HG03575 (cell line): ENCODE measurements at regions not wholly inside any gene's neighbourhood (a gene's known extent, or its start where the extent isn't known, plus 50 kb on each side); places are given as distances from the start of the nearest gene placed in this dataset.
"Not testable (repeated sequence)": the region's sequence is repeated elsewhere in the genome, so short reads cannot be mapped to it uniquely, and the experiment has no call there.

Experiments
- ATAC-seq: cut with Tn5 transposase; IDR thresholded peaks from one replicate; pipeline ENCODE4 v1.9.1; 2021; ENCODE audit not compliant: unreplicated experiment, insufficient number of reproducible peaks, low FRiP score; ENCODE audit errors: extremely low read depth

DNA sequence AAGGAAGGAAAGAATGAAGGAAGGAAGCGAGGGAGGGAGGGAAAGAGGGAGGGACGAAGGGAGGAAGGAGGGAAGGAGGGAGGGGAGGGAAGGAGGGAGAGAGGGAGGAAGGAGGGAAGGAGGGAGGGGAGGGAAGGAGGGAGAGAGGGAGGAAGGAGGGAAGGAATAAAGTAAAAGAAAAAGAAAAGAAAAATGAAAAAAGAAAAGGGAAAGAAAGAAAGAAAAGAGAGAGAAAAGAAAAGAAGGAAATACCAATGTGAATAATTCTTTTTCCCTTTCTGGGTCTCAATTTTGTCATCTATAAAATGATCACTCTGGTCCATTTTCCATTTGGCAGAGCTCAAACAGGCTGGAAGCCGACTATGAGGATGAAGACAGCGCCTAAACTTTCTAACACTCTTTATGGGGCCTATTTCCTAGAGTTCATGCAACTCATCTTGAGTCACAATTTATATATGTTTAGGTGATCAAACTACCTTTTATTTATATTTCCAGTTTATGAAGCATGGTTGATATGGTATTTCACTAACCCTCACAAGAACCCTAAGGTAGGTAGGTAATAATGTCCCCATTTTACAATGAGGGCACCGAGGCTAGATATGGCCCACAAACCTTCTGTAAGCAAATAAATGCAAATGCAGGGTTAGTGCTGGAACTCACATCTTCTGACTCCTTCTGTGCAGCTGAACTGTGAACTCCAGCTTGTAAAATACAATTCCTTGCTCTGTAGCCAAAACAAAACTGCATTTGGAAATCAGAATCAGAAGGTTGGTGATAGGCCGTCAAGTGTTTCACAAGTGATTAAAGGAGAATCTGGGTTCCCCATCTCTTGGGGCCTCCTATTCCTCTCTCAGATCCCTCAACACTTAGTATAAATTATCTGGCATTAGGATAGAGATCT is 434.3 kb downstream of the ETS1 start:
- ATAC-seq = no peak

DNA sequence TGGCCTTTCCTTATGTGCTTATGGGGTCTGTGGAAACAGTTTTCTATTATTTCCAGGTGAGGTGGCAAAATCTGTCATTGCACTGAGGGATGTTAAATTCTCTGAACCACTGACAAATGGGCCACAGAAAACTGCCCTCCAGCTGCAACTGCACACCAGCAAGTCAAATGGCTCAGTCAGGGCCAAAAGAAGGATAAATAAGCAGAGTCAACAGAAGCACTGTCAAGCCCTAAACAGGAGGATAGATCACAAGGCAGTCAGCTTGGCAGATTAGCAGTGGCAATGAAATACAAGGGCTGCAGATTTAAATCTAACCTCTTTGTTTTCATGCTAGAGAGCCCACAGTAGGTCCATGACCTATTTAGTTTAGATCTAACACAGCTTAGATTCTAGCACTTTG is 435.6 kb downstream of the ETS1 start:
- no peak for ATAC-seq

DNA sequence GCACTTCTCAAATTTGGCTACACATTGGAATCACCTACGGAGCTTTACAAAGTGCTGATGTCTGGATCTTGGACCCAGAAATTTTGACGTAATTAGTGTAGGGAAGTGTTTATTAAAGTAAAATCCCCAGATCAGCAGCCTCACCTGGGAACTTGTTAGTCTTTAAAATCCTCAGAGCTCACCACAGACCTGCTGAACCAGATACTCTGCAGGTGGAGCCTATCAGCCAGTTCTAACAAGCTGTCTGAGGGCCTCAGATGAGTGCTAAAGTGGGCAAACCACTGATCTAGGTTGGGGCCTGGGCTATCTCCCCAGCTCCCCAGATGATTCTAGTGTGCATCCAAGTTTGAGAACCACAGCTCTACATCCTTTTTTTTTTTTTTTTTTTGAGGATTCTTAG is 436.0 kb downstream of the ETS1 start:
- no peak for ATAC-seq

DNA sequence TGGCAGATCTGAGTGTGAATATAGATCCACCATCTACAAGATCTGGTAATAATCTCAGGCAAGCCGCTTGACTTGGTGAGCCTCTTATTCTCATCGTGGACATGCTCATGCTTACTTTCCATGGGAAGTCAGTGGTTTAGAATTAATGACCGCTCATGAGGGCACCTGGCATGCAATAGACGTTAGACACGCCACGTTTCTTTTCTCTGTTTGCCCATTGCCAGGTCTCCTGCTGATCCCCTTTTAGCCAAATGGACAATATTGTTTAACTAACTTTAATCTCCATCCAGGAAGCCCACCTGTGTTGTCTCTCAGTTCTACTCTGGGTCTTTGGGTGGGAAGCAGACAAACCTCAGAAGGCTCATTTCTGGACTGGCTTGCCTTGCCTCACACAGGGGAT is 439.1 kb downstream of the ETS1 start:
- ATAC-seq = no peak

DNA sequence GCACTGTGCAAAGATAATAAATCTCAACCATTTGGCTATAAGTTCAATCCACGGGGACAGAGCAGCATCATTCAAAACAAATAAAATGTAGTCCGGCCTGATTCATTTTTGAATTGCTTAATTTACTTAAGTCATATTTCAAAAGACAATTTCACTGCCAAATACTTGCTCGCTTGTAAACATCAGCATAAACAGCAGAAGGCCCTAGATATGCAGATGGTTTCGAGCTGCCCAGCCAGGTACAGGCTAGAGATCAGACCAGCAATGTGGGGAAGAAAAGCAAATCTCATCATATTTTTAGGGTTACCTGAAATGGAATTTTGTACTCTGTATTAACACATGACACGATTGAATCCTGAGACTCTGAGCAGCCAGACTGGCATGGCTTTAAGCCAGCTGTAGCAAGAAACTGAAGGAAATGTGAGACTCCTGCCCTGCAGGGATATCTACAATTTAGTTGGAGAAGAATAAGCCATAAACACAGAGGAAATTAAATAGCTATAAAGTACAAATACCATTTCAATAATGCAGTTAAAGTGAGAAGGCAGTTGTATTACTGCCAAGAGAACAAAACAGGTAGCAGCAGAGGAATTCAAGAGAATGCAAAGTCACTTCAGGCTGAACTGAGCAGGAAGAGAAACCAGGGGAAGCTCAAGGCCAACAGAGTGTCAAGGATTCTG is 440.3 kb downstream of the ETS1 start:
- ATAC-seq = no peak

DNA sequence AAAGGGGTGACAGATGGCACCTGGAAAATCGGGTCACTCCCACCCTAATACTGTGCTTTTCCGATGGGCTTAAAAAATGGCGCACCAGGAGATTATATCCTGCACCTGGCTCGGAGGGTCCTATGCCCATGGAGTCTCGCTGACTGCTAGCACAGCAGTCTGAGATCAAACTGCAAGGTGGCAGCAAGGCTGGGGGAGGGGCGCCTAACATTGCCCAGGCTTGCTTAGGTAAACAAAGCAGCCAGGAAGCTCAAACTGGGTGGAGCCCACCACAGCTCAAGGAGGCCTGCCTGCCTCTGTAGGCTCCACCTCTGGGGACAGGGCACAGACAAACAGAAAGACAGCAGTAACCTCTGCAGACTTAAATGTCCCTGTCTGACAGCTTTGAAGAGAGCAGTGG is 447.1 kb downstream of the ETS1 start:
- ATAC-seq = not testable (repeated sequence)

DNA sequence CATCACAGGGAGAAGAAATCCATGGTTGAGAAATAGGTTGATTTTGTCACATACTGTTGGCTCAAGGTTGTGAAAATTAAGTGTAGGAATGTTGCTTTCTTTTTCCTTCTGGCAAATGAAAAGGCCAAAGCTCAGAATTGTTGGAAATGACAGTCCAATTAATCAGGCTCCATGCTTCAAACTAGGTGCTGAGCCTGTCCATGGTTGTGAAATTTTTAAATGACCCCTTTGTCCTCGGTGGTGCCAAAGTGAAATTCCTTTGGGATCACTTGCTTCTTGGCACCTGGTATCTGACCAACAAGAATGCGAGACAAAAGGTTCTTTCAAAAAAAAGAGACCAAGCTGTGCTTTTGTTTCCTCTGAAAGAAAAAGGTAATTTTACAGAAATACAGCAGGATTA is 451.9 kb downstream of the ETS1 start:
- ATAC-seq = no peak

DNA sequence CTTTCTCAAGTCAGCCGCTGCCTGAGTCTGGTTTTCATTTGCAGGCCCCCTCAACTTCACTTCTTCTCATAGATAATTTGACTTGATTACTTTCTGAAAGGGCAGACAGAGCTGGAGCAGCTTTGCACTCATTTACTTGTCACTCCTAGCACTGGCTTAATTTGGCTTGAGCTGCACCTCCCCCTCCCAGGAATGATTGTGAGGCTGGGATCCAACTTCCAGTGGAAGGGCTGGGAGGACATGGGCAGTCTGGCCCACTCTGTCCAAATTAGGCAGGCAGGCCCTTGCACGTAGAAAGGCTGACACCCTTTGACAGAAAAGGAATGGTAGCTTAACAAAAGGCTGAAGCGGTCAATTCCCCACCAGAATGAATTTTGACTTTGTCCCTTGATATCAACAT is 453.9 kb downstream of the ETS1 start:
- ATAC-seq = no peak

DNA sequence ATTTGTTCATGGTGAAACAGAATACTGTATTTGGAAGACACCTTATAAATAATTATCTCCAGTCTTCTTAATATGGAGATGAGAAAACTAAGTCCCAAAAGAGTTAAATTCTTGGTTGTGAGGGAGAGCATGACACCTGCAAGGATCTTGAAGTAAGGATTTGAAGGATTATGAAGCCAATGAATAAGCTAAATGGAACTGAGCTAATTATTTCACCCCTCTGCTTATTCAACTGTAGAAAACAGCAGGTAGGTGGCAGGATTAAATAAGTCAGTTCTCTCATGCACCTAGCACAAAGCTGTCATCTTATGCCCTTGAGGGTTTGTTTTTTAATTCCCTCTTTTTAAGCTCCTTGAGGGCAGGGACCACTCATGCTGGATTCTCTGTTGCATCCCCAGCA is 457.3 kb downstream of the ETS1 start:
- no peak for ATAC-seq

DNA sequence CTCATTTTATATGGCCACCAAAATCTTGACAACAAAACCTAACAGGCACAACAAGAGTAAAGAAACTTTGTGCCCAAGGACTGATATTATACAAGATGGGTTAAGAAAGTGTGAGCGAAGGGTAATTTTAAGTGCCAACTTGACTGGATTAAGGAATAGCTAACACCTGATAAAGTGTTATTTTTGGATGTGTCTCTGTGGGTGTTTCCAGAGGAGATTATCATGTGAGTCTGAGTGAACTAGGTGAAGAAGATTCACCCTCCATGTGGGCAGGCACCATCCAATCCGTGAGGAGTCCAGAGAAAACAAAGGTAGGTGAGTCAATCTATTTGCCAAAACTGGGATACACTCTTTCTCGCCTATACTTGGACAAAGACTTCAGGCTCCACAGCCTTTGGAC is 461.6 kb downstream of the ETS1 start:
- ATAC-seq = no peak

DNA sequence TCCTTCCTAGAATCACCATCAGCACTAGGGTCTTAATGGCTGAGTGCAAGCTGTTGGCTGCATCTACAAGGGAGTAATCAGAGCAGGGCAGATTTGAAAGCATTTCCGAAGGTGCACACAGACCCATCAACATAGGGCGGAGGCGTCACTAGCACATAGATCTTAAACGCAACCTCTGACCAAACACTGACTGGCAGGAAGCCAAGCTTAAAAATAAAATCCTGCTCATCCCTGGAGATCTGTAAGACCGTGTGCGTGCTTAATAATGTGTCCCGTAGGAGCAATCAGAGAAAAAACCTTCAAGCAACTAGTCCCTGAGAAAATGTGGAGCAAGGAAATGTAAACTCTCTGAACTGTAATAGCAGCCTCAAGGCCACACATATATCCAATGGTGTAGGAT is 470.5 kb downstream of the ETS1 start:
- no peak for ATAC-seq

DNA sequence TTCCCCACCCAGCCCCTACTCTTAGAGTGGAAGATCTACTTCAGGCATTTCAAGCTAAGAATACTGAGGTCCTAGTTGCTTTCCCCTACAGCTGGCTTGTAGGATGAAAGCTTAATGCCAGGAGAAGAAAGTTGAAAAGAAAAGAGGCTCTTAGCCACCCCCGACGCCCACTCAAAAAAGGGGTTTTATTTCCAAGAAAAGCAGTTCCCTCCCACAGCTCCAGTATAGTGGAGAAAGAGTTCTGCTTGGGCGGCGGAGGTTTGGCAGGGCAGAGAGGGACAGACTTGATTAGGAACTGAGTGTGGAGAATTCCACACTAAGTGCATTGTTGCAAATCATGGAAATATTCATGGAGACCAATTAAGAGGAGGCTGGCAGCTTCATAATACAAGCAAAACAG is 470.9 kb downstream of the ETS1 start:
- ATAC-seq = no peak

DNA sequence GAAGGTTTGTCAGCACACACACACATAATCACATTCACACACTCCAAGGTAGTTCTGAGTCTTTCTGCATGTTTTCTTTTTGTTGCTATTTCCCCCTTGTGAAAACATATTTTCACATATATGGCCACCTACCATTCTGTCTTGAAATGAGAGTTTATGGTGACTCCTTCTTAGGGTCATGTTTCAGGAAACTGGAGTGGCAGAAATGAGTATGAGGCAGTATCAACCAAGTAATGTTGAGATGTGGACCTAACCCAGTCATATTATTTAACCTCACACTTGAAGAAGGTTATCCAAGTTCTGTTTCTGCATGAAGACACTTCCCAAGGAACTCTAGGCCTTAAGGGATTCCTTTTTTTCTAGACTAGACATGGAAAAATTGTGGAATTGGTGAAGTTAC is 481.4 kb downstream of the ETS1 start:
- no peak for ATAC-seq

DNA sequence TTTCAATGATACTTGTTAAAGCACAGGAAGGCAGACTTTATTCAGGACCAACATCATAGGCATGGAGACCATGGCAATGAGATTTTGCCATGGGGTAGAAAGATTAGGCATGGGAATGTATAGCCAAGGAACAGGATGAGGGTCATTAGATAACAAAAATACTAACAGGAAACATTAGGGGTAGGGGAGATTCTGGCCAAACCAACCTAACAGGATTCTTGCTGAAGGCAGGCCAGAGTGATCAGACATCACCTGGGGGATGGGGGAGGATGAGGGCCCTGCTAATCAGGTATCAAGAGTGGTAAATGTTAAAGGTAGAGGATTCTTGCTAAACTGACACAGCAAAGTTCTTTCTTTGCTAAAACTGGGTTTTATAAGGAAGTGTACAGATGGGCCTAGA is 481.8 kb downstream of the ETS1 start:
- no peak for ATAC-seq

DNA sequence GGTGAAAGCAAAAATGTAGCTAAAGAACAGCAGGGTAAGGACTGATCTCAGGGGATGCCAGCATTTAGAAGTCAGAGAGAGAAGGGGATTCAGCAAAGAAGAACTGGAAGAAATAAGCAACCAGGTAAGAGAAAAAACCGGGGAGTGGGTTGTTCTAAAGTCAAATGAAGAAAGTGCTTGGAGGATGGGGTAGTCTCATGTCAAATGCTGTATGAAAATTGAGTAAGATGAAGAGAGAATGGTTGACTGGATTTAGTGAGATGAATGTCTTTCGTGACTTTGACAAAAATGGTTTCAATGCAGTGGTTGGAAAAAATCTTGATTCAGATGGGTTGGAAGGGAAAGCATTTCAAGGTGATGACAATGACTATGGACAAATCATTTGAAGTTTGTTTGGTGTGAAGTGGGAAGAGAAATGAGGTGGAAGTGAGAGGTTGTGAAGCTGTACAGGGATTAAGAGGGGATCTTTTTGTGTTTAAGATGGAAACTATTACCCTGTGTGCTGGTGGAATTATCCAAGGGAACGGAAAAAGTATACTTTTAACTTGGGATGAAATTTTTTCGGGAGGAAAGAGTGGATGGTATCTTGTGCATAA is 484.0 kb downstream of the ETS1 start:
- no peak for ATAC-seq

DNA sequence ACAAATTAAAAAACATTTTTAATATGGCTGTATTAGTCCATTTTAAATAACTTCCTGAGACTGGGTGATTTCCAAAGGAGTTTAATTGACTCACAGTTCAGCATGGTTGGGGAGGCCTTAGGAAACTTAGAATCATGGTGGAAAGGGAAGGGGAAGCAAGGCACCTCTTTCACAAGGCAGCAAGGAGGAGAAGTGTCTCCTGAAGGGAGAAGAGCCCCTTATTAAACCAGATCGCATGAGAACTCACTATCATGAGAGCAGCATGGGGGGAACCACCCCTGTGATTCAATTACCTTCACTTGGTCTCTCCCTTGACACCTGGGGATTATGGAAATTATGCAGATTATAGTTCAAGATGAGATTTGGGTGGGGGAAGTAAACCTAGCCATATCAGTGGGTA is 488.6 kb downstream of the ETS1 start:
- no peak for ATAC-seq

DNA sequence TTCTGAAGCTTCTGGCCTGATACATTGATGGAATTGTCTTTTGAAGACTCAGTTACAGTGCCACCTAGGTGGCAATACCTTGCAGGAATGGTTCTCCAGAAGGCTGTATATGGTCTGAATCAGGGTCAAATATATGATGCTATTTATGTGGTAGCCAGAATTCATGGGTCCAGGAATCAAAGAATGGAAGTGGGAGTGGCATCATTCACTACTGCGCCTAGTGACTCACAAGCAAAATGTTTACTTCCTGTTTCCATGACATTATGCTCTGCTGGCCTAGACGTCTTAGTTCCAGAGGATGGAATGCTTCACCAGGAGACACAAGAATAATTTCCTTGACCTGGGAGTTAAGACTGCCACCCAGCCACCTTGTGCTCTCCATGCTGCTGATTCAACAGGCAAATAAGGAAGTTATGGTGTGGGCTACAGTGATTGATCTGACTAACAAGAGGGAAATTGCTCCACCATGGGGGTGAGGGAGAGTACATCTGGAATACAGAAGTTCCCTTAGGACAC is 491.8 kb downstream of the ETS1 start:
- no peak for ATAC-seq

DNA sequence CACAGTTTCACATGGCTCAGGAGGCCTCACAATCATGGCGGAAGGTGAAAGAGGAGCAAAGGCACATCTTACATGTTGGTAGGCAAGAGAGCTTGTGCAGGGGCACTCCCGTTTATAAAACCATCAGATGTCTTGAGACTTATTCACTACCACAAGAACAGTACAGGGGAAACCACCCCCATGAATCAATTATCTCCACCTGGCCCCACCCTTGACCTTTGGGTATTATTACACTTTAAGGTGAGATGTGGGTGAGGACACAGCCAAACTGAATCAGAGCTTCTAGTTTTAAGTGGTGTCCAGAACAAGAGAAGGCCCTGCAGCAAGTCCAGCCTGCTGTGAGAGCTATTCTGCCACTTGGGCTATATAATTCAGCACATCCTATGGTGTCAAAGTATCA is 493.7 kb downstream of the ETS1 start:
- ATAC-seq = no peak

DNA sequence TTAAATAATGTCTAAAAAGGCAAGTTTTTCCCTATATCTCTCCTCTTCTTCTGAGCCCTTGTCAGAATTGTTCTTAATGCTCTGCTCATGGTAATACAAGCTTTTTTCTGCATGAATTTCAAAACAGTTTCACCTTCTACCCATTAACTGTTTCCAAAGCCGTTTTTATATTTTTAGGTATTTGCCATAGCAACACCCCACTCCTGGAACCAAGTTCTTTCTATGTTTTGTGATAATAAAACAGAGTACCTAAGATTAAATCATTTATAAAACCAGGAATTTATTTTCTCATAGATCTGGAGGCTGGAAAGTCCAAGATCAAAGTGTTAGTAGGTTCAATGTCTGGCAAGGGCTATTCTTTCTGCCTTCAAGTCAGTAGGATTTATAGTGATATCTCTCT is 497.4 kb downstream of the ETS1 start:
- no peak for ATAC-seq

DNA sequence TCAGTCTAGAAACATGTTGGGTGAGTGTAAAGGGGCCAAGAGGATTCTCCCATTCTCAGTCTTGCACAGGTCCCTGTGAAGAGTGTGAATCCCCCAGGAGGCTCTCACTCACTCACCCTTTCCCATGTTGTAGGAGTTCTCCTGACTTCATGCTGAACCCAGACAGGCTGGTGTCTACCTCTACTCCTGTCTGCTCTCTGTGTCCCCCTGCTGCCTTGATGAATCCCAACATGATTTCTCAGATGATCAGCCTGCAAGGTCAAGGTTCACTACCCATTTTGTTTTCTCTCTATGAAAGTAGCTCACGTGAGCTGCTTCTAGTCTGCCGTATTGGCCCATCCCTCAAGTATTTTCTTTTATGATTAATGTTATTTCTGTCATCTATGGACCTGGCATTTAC is 500.6 kb downstream of the ETS1 start:
- no peak for ATAC-seq
